ENCODE measurements at regions not wholly inside any gene's neighbourhood (a gene's known extent, or its start where the extent isn't known, plus 50 kb on each side); places are given as distances from the start of the nearest gene placed in this dataset.

DNA sequence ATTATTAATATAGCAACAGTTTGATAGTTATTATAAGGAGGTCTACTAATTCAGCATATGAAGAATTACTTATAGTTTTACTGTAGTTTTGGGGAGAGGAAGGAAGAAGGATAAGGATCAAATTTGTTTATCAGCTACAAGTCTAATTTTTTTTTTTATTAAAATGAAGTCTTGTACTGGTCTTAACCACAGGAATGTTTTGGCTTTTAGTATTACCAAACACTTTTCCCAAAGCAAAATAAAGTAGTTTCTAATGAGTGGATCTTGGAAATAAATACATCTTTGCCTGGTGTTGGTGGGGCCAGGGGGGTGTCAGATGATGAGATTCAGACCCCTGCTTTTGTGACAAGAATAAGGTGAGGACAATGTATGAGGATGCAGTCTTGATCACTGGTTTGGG, 57.2 kb upstream of the ZDHHC17 start:
- DNase-seq (ENCODE audit: low read depth, low spot score): no peak
- TF ChIP-seq, protein P1, sequence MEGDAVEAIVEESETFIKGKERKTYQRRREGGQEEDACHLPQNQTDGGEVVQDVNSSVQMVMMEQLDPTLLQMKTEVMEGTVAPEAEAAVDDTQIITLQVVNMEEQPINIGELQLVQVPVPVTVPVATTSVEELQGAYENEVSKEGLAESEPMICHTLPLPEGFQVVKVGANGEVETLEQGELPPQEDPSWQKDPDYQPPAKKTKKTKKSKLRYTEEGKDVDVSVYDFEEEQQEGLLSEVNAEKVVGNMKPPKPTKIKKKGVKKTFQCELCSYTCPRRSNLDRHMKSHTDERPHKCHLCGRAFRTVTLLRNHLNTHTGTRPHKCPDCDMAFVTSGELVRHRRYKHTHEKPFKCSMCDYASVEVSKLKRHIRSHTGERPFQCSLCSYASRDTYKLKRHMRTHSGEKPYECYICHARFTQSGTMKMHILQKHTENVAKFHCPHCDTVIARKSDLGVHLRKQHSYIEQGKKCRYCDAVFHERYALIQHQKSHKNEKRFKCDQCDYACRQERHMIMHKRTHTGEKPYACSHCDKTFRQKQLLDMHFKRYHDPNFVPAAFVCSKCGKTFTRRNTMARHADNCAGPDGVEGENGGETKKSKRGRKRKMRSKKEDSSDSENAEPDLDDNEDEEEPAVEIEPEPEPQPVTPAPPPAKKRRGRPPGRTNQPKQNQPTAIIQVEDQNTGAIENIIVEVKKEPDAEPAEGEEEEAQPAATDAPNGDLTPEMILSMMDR (IDR thresholded peaks at IDR 0.05; ENCODE audit: low read depth, low read length): no peak
- H3K4me3 ChIP-seq (ENCODE audit: low read depth, low read length): no peak overlapping the region
- in situ Hi-C loops (cut with HindIII; ENCODE audit: low sequenced_read_pairs): no loop called here

DNA sequence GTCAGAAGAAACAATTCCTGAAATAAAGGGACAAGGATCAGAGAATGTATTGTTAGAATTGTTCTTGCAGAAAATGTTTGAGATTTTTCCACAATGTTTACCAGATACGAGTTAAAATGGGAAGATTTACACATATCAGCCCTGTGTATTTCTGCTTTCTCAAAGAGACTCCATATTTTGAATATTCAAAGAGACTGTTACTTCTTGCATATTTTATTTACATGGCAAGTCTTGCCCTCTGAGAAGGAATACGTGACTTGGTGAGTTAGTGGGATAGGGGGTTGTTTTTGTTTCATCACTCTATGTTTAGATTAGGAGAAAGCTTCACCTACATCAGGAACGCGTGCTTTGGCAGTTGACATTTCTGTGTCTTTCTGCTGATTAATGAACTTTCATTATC, 56.1 kb upstream of the ZDHHC17 start:
- in situ Hi-C loops (cut with HindIII; ENCODE audit: low sequenced_read_pairs): no loop called here
- TF ChIP-seq, protein P1 (IDR thresholded peaks at IDR 0.05; ENCODE audit: low read depth, low read length): no peak
- no peak overlapping the region for H3K4me3 ChIP-seq (ENCODE audit: low read depth, low read length)
- no peak for DNase-seq (ENCODE audit: low read depth, low spot score)

DNA sequence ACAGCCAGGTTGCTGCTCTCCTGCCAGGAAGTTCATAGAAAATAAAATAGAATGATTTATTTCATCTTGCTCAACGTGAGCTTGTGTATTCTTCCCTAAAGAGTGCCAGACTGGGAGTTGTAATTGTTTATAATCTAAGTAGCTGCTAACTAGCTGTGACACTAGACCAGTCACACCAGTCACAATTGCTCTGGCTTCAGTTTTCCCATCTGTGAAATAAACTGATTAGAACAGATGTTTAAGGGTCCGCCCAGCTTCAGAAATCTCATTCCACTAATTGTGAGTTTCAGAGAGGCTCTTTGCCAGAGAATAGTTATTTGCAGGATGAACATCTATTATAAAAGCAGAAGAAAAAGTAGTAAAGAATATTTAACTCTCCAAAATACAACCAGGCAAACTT, 55.6 kb upstream of the ZDHHC17 start:
- DNase-seq (ENCODE audit: low read depth, low spot score): no peak
- in situ Hi-C loops (cut with HindIII; ENCODE audit: low sequenced_read_pairs): no loop called here
- TF ChIP-seq, protein P1 (IDR thresholded peaks at IDR 0.05; ENCODE audit: low read depth, low read length): no peak
- H3K4me3 ChIP-seq (ENCODE audit: low read depth, low read length): no peak overlapping the region

DNA sequence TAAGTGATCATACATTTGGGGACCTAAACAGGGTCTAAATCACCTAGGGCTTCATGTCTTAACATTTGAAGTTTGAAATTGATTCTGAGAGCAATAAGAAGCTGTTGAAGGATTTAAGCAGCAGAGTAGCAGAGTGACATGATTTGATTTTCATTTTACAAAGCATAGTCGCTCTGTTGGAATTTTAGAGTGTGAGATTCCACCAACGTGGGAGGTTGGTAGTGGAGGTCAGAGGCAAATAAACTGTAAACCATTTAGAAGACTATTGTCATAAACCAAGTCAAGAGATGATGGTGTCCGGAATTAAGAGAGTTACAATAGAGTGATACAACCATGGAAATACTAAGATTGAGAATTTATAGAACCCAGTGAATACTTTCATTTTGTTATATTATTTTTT, 52.7 kb upstream of the ZDHHC17 start:
- in situ Hi-C loops (cut with HindIII; ENCODE audit: low sequenced_read_pairs): no loop called here
- DNase-seq (ENCODE audit: low read depth, low spot score): no peak
- TF ChIP-seq, protein P1 (IDR thresholded peaks at IDR 0.05; ENCODE audit: low read depth, low read length): no peak

DNA sequence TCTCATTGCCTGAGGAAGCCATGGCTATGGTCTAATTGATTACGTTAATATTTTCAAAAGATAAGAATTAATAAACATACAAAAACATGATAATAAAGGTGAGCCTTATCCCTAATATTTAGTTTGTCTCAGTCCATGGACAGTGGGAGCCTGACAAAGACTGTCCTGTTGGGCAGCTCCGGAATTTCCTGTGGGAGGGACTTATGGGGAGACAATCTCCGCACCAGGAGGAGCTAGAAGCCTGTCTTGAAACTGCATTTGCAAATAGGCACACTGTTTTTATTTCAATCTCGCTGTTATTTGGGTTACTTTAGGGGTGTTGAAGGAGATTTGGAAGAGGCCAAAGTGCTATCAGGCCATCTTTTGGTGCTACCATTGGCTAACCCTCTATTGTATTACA, 50.8 kb upstream of the ZDHHC17 start:
- no peak overlapping the region for H3K4me3 ChIP-seq (ENCODE audit: low read depth, low read length)
- TF ChIP-seq, protein P1 (IDR thresholded peaks at IDR 0.05; ENCODE audit: low read depth, low read length): no peak
- in situ Hi-C loops (cut with HindIII; ENCODE audit: low sequenced_read_pairs): no loop called here
- DNase-seq (ENCODE audit: low read depth, low spot score): no peak

More for the DNA sequence above, 52.7 kb upstream of the ZDHHC17 start:
- H3K4me3 ChIP-seq (ENCODE audit: low read depth, low read length): no peak overlapping the region

DNA sequence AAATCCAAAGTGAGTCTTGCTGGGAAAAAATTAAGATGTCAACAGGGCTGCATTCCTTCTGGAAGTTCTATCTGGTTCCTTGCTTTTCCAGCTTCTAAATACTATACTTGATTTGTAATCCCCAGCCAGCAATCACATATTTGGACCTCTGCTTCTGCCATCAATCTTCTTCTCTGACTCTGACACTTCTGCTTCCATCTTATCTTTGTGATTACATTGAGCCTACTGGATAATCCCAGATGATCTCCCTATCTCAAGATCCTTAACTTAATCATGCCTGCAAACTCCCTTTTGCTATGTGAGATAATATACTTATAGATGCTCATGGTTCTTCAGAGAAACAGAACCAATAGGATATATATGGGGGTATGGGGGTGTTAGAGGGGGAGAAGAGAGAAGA, 49.9 kb upstream of the ZDHHC17 start:
- H3K4me3 ChIP-seq (ENCODE audit: low read depth, low read length): no peak overlapping the region
- no peak for DNase-seq (ENCODE audit: low read depth, low spot score)
- in situ Hi-C loops (cut with HindIII; ENCODE audit: low sequenced_read_pairs): no loop called here
- TF ChIP-seq, protein P1 (IDR thresholded peaks at IDR 0.05; ENCODE audit: low read depth, low read length): no peak

All from astrocyte of the spinal cord (primary cell).